ENCODE measurements at regions not wholly inside any gene's neighbourhood (a gene's known extent, or its start where the extent isn't known, plus 50 kb on each side); places are given as distances from the start of the nearest gene placed in this dataset.

DNA sequence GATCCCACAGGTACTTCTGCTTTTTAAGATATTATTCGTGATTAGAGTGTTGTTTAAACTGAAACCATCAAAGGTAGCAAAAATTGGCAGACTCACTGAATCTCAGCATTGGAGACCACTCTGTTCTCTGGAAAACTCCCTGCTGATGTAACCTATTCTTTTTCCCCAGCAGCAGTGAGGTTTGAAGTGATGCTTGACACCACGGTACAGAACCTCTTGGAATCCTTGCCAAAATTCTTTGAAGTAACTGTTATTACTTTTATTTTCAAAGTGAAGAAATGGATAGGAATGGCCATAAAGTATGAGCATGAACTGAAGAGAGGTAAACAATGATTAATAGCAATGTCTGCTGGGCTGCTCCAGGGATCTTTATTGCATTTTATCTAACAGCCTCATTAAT lies 66.4 kb upstream of the KL start:
- DNase-seq (ENCODE audit: low read depth in 1 of 2, low spot score in 1 of 2) (no peak), FAIRE-seq (no peak), ATAC-seq (no peak)
- Histone ChIP-seq H3K4me2 (no peak overlapping the region), H3K27ac (no peak overlapping the region), H3K4me1 (no peaks in the 10 kb centered on the region), H3K4me3 (no peak overlapping the region), H3K9me3 (no peaks in the 10 kb centered on the region)
- CTCF ChIA-PET, result no interaction called here
- TF ChIP-seq, protein P1, sequence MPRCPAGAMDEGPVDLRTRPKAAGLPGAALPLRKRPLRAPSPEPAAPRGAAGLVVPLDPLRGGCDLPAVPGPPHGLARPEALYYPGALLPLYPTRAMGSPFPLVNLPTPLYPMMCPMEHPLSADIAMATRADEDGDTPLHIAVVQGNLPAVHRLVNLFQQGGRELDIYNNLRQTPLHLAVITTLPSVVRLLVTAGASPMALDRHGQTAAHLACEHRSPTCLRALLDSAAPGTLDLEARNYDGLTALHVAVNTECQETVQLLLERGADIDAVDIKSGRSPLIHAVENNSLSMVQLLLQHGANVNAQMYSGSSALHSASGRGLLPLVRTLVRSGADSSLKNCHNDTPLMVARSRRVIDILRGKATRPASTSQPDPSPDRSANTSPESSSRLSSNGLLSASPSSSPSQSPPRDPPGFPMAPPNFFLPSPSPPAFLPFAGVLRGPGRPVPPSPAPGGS (IDR thresholded peaks at IDR 0.05), result no peak
- TF ChIP-seq, protein P2, sequence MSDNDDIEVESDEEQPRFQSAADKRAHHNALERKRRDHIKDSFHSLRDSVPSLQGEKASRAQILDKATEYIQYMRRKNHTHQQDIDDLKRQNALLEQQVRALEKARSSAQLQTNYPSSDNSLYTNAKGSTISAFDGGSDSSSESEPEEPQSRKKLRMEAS (IDR thresholded peaks at IDR 0.05), result no peak
- TF ChIP-seq TFCP2L1 (CRISPR knock-in tag; IDR thresholded peaks at IDR 0.05) (no peak), MAZ (IDR thresholded peaks at IDR 0.05; ENCODE audit: borderline replicate concordance, low read depth, low read length) (no peak), RCOR1 (IDR thresholded peaks at IDR 0.05; ENCODE audit: low read depth, low read length) (no peak), HOXB13 (CRISPR knock-in tag; IDR thresholded peaks at IDR 0.05; ENCODE audit: low read depth) (no peak), ZFP36 (IDR thresholded peaks at IDR 0.05; ENCODE audit: borderline replicate concordance, partially characterized antibody) (no peak), CEBPB (IDR thresholded peaks at IDR 0.05) (no peak), MAFK (IDR thresholded peaks at IDR 0.05; ENCODE audit: partially characterized antibody) (no peak), SMC3 (IDR thresholded peaks at IDR 0.05) (no peak), HOXA7 (CRISPR knock-in tag; IDR thresholded peaks at IDR 0.05) (no peak), BHLHE40 (IDR thresholded peaks at IDR 0.05; ENCODE audit: low read depth, low read length) (no peak)
- TF ChIP-seq, protein P3, sequence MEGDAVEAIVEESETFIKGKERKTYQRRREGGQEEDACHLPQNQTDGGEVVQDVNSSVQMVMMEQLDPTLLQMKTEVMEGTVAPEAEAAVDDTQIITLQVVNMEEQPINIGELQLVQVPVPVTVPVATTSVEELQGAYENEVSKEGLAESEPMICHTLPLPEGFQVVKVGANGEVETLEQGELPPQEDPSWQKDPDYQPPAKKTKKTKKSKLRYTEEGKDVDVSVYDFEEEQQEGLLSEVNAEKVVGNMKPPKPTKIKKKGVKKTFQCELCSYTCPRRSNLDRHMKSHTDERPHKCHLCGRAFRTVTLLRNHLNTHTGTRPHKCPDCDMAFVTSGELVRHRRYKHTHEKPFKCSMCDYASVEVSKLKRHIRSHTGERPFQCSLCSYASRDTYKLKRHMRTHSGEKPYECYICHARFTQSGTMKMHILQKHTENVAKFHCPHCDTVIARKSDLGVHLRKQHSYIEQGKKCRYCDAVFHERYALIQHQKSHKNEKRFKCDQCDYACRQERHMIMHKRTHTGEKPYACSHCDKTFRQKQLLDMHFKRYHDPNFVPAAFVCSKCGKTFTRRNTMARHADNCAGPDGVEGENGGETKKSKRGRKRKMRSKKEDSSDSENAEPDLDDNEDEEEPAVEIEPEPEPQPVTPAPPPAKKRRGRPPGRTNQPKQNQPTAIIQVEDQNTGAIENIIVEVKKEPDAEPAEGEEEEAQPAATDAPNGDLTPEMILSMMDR (IDR thresholded peaks at IDR 0.05), result no peak
- WGBS (ENCODE audit: missing lambda C conversion rate), result 3% methylated on average over 2 of the region's 2 CpGs
- POLR2A ChIA-PET, result no interaction called here

DNA sequence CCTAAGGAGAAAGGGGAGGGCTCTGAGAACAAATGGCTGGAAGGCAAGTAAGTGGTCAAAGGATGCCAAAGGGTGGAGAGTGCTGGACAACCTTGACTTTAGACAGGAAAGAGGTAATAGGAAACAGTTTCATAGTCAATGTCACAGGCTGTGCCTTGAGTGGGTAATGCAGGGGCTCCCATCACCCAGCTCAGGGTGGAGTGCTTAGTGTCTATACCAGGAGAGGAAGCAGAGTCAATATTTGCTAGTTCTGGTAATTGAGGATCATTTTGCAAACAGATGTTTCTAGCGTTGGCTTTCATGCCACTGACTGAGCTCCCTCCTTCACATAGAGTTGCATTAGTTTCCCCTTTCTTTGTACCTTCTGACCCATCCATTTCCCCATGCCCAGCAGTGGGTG lies 64.6 kb upstream of the KL start:
- POLR2A ChIA-PET, result no interaction called here
- WGBS (ENCODE audit: missing lambda C conversion rate), result 0% methylated on average over 1 of the region's 1 CpG
- CTCF ChIA-PET, result no interaction called here

More for the DNA sequence above, 64.6 kb upstream of the KL start:
- FAIRE-seq (no peak), DNase-seq (ENCODE audit: low read depth in 1 of 2, low spot score in 1 of 2) (no peak), ATAC-seq (no peak)
- Histone ChIP-seq H3K4me1 (no peaks in the 10 kb centered on the region), H3K27ac (no peak overlapping the region), H3K4me3 (no peak overlapping the region), H3K4me2 (no peak overlapping the region), H3K9me3 (no peaks in the 10 kb centered on the region)
- no peak for TF ChIP-seq EP300 (IDR thresholded peaks at IDR 0.05)
- no peak for TF ChIP-seq FOXS1 (CRISPR knock-in tag; IDR thresholded peaks at IDR 0.05)
- TF ChIP-seq, protein P2 (IDR thresholded peaks at IDR 0.05), result no peak
- TF ChIP-seq, protein P4, sequence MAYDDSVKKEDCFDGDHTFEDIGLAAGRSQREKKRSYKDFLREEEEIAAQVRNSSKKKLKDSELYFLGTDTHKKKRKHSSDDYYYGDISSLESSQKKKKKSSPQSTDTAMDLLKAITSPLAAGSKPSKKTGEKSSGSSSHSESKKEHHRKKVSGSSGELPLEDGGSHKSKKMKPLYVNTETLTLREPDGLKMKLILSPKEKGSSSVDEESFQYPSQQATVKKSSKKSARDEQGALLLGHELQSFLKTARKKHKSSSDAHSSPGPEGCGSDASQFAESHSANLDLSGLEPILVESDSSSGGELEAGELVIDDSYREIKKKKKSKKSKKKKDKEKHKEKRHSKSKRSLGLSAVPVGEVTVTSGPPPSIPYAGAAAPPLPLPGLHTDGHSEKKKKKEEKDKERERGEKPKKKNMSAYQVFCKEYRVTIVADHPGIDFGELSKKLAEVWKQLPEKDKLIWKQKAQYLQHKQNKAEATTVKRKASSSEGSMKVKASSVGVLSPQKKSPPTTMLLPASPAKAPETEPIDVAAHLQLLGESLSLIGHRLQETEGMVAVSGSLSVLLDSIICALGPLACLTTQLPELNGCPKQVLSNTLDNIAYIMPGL (CRISPR knock-in tag; IDR thresholded peaks at IDR 0.05; ENCODE audit: borderline replicate concordance), result no peak
- TF ChIP-seq, protein P5, sequence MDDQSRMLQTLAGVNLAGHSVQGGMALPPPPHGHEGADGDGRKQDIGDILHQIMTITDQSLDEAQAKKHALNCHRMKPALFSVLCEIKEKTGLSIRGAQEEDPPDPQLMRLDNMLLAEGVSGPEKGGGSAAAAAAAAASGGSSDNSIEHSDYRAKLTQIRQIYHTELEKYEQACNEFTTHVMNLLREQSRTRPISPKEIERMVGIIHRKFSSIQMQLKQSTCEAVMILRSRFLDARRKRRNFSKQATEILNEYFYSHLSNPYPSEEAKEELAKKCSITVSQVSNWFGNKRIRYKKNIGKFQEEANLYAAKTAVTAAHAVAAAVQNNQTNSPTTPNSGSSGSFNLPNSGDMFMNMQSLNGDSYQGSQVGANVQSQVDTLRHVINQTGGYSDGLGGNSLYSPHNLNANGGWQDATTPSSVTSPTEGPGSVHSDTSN (IDR thresholded peaks at IDR 0.05), result no peak
- no peak for TF ChIP-seq SMC3 (IDR thresholded peaks at IDR 0.05)
- TF ChIP-seq ZNF302 (CRISPR knock-in tag; IDR thresholded peaks at IDR 0.05), result no peak
- no peak for TF ChIP-seq FOSB (CRISPR knock-in tag; IDR thresholded peaks at IDR 0.05)
